Nucleus accumbens (tissue), 56 donors: ENCODE measurements at regions not wholly inside any gene's neighbourhood (a gene's known extent, or its start where the extent isn't known, plus 50 kb on each side); places are given as distances from the start of the nearest gene placed in this dataset.

ENCODE experiments used
- DNase-seq, 56 donors: peaks; one replicate each; lab custom pipeline; 2025; lab: John Stamatoyannopoulos, UW

GRCh38 chrX:138534410-138534809 lies 177.1 kb downstream of the FGF13 start:
- no peak for DNase-seq

- peak in 12 of 56 donors; percentile 0 to 20 (median 0) for DNase-seq
Observed at GRCh38 chrX:138519296-138519695, 192.2 kb downstream of the FGF13 start.

GRCh38 chrX:138504273-138504672 lies 207.2 kb downstream of the FGF13 start:
- DNase-seq: no peak

- no peak for DNase-seq
Observed at GRCh38 chrX:138492371-138492770, 219.1 kb downstream of the FGF13 start.

- DNase-seq: no peak
Observed at GRCh38 chrX:138487866-138488265, 223.7 kb downstream of the FGF13 start.

GRCh38 chrX:138485767-138486166 lies 225.8 kb downstream of the FGF13 start:
- DNase-seq: no peak

GRCh38 chrX:138485224-138485623 lies 226.3 kb downstream of the FGF13 start:
- no peak for DNase-seq

GRCh38 chrX:138484451-138484850 lies 227.1 kb downstream of the FGF13 start:
- DNase-seq: no peak

GRCh38 chrX:138481649-138482048 lies 229.9 kb downstream of the FGF13 start:
- no peak for DNase-seq

- DNase-seq: no peak
Observed at GRCh38 chrX:138463476-138463875, 248.0 kb downstream of the FGF13 start.
